Heart left ventricle (tissue), 13 donors: ENCODE measurements at regions not wholly inside any gene's neighbourhood (a gene's known extent, or its start where the extent isn't known, plus 50 kb on each side); places are given as distances from the start of the nearest gene placed in this dataset.

Source experiments
- CTCF ChIP-seq, 12 donors: fragments of 200-600 bp; sonication (generic) in 4 of 12; IDR thresholded peaks; one replicate each; pipeline versions ENCODE4 v1.5.0 to v1.8.0; 2018 to 2022; ENCODE audit warnings: antibody characterized with exemption in 12 of 12, mild to moderate bottlenecking in 5 of 12
- POLR2A ChIP-seq, 2 donors: fragments of 450-650 bp; IDR thresholded peaks; one replicate each; pipeline ENCODE4 v1.6.1; 2017; ENCODE audit warnings: antibody characterized with exemption in 2 of 2, mild to moderate bottlenecking in 2 of 2, moderate library complexity in 2 of 2
- donor health status: ischemic (EF 13 %, LVEDD 7.1; RV severe dilation, severe dysfunction).
- donor health status: DM: no; HTN: yes; CAD: no.
- donor health status: DM: no; HTN: no; CAD: no.
- donor health status: ischemic (EF 25% LVEDD 6.9; RV normal size, moderate dysfunction).
- donor health status: ischemic (EF 25% LVEDD 5.7; RV mildly dilated, moderate dysfunction).
- donor health status: ischemic (EF 35%, LVEDD 5.7; RV mildly dilated, moderate dysfunction).
- donor health status: nonischemic (EF 11% LVEDD 7.7; RV severe dilation, severe dysfunction).
- donor health status: DM: yes; HTN: yes; CAD: no.
- donor health status: PGD.
- donor health status: ischemic (EF 29% LVEDD 5.4; RV normal size, mild dysfunction).
- donor health status: nonischemic (EF 23%, LVEDD 6.1; RV moderate dilation, normal function).

- TF ChIP-seq CTCF (IDR thresholded peaks at IDR 0.05) (no peak), POLR2A (IDR thresholded peaks at IDR 0.05) (no peak)
These were observed 94.0 kb upstream of the STT3B start for GRCh38 chr3:31438742-31439141.
